Liver (tissue), 7 donors: ENCODE measurements at regions not wholly inside any gene's neighbourhood (a gene's known extent, or its start where the extent isn't known, plus 50 kb on each side); places are given as distances from the start of the nearest gene placed in this dataset.

ENCODE experiments used
- DNase-seq: peaks from one replicate; pipeline ENCODE4 v3.0.0-alpha.2; 2017; ENCODE audit warnings: low spot score
- H3K27ac ChIP-seq, 2 donors: one replicate each; pipeline ENCODE4 v1.7.0; 2013; ENCODE audit warnings: inconsistent platforms in 2 of 2, low read length in 2 of 2, control low read depth in 1 of 2, low read depth in 1 of 2, mild to moderate bottlenecking in 1 of 2
- H3K27me3 ChIP-seq, 4 donors: one replicate each; pipeline versions ENCODE4 v1.6.1 to v1.7.0; 2013; ENCODE audit warnings: low read length in 3 of 4, inconsistent platforms in 1 of 4, mild to moderate bottlenecking in 1 of 4, moderate library complexity in 1 of 4; ENCODE audit not compliant: control insufficient read depth in 4 of 4, insufficient read depth in 4 of 4
- H3K36me3 ChIP-seq, 4 donors: one replicate each; pipeline versions ENCODE4 v1.6.1 to v1.7.0; 2013; ENCODE audit warnings: low read length in 3 of 4, mild to moderate bottlenecking in 3 of 4, low read depth in 1 of 4, moderate library complexity in 1 of 4; ENCODE audit not compliant: control insufficient read depth in 4 of 4, insufficient read depth in 3 of 4
- H3K4me1 ChIP-seq, 4 donors: one replicate each; pipeline versions ENCODE4 v1.6.1 to v1.7.0; 2013; ENCODE audit warnings: low read length in 3 of 4, mild to moderate bottlenecking in 3 of 4, moderate library complexity in 1 of 4; ENCODE audit not compliant: control insufficient read depth in 4 of 4, insufficient read depth in 4 of 4
- H3K4me3 ChIP-seq, 3 donors: one replicate each; pipeline versions ENCODE4 v1.6.1 to v1.7.0; 2013; ENCODE audit warnings: low read length in 3 of 3, control low read depth in 1 of 3, low read depth in 1 of 3, mild to moderate bottlenecking in 1 of 3
- H3K9ac ChIP-seq, 2 donors: one replicate each; pipeline ENCODE4 v1.7.0; 2013; ENCODE audit warnings: low read length in 2 of 2, mild to moderate bottlenecking in 2 of 2, moderate library complexity in 2 of 2, control low read depth in 1 of 2, low read depth in 1 of 2
- H3K9me3 ChIP-seq, 4 donors: one replicate each; pipeline versions ENCODE4 v1.6.1 to v1.7.0; 2013; ENCODE audit warnings: low read length in 3 of 4; ENCODE audit not compliant: control insufficient read depth in 4 of 4
- EGR1 ChIP-seq, 2 donors: IDR thresholded peaks; 2 replicates each; pipeline ENCODE4 v1.6.1; 2016 to 2018; ENCODE audit warnings: antibody characterized with exemption in 2 of 2, low read depth in 2 of 2
- FOXA1 ChIP-seq: IDR thresholded peaks from 2 replicates; pipeline ENCODE4 v1.6.1; 2016; ENCODE audit warnings: antibody characterized with exemption
- FOXA2 ChIP-seq: IDR thresholded peaks from 2 replicates; pipeline ENCODE4 v1.6.1; 2016; ENCODE audit warnings: antibody characterized with exemption
- GABPA ChIP-seq, 2 donors: IDR thresholded peaks in 1 of 2; conservative IDR thresholded peaks in 1 of 2; 2 replicates each; pipeline ENCODE4 v1.6.1; 2016; ENCODE audit warnings: antibody characterized with exemption in 2 of 2, mild to moderate bottlenecking in 1 of 2, moderate library complexity in 1 of 2
- HNF4A ChIP-seq, 2 donors: conservative IDR thresholded peaks; 2 replicates each; pipeline ENCODE4 v1.6.1; 2016; ENCODE audit warnings: antibody characterized with exemption in 2 of 2, mild to moderate bottlenecking in 2 of 2
- HNF4G ChIP-seq: IDR thresholded peaks from 2 replicates; pipeline ENCODE4 v1.6.1; 2016; ENCODE audit warnings: antibody characterized with exemption
- JUND ChIP-seq, 2 donors: IDR thresholded peaks; 2 replicates each; pipeline ENCODE4 v1.6.1; 2016; ENCODE audit warnings: antibody characterized with exemption in 2 of 2
- RAD21 ChIP-seq, 2 donors: IDR thresholded peaks; 2 replicates each; pipeline ENCODE4 v1.6.1; 2016; ENCODE audit warnings: antibody characterized with exemption in 2 of 2, mild to moderate bottlenecking in 2 of 2
- RXRA ChIP-seq, 2 donors: IDR thresholded peaks; 2 replicates each; pipeline ENCODE4 v1.6.1; 2017 to 2018; ENCODE audit warnings: antibody characterized with exemption in 2 of 2, mild to moderate bottlenecking in 1 of 2
- SP1 ChIP-seq: IDR thresholded peaks from 2 replicates; pipeline ENCODE4 v1.6.1; 2018; ENCODE audit warnings: antibody characterized with exemption, mild to moderate bottlenecking
- TAF1 ChIP-seq: conservative IDR thresholded peaks from 2 replicates; pipeline ENCODE4 v1.6.1; 2016; ENCODE audit warnings: antibody characterized with exemption, mild to moderate bottlenecking
- YY1 ChIP-seq: IDR thresholded peaks from 2 replicates; pipeline ENCODE4 v1.6.1; 2016; ENCODE audit warnings: antibody characterized with exemption, mild to moderate bottlenecking
- WGBS: extraction: QIAGEN DNeasy Blood & Tissue Kit; methylation state at CpG from one replicate; pipeline ENCODE4 v1.1.7; 2013; 5-methylcytosine and 5-hydroxymethylcytosine counted together
- TF ChIP-seq, protein P1 (sequence below): IDR thresholded peaks from 2 replicates; pipeline ENCODE4 v1.6.1; 2016; ENCODE audit warnings: antibody characterized with exemption, mild to moderate bottlenecking
- TF ChIP-seq, protein P2 (sequence below): IDR thresholded peaks from 2 replicates; pipeline ENCODE4 v1.6.1; 2016; ENCODE audit warnings: antibody characterized with exemption
- TF ChIP-seq, protein P3 (sequence below): IDR thresholded peaks from 2 replicates; pipeline ENCODE4 v1.6.1; 2016; ENCODE audit warnings: antibody characterized with exemption
- donor health status: healthy.
- donor health status: healthy.
- donor health status: healthy.
- donor health status: healthy.

DNA sequence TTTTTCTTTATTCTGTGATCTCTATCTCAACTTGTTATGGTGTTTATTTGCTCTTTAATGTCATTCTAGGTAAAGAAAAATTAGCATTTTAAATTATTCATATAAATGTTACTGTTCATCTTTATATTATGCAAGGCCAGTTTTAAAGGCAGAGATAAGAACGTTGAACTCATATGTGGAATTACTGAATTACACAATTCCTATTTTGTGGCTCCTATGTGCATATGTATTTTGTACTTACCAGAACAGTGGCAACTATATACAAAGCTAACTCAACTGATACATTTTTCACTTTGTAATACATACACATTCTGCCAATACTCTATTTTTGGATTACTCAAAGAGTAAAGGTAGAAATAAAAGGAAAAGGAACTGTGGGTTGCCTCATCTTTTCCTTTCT lies 533.2 kb upstream of the NR3C2 start:
- H3K36me3 ChIP-seq, result no peaks in the 10 kb centered on the region
- WGBS, result 61% methylated on average over 1 of the region's 1 CpG
- no peak overlapping the region for H3K9ac ChIP-seq
- no peaks in the 10 kb centered on the region for H3K9me3 ChIP-seq
- H3K27me3 ChIP-seq, result no peaks in the 10 kb centered on the region
- TF ChIP-seq YY1, result no peak
- no peak for TF ChIP-seq JUND (IDR thresholded peaks at IDR 0.05)
- no peak for TF ChIP-seq HNF4G
- TF ChIP-seq EGR1 (IDR thresholded peaks at IDR 0.05; ENCODE audit: low read depth in 2 of 2), result no peak
- no peak for TF ChIP-seq RAD21 (IDR thresholded peaks at IDR 0.05)
- no peak for TF ChIP-seq SP1
- TF ChIP-seq, protein P1, sequence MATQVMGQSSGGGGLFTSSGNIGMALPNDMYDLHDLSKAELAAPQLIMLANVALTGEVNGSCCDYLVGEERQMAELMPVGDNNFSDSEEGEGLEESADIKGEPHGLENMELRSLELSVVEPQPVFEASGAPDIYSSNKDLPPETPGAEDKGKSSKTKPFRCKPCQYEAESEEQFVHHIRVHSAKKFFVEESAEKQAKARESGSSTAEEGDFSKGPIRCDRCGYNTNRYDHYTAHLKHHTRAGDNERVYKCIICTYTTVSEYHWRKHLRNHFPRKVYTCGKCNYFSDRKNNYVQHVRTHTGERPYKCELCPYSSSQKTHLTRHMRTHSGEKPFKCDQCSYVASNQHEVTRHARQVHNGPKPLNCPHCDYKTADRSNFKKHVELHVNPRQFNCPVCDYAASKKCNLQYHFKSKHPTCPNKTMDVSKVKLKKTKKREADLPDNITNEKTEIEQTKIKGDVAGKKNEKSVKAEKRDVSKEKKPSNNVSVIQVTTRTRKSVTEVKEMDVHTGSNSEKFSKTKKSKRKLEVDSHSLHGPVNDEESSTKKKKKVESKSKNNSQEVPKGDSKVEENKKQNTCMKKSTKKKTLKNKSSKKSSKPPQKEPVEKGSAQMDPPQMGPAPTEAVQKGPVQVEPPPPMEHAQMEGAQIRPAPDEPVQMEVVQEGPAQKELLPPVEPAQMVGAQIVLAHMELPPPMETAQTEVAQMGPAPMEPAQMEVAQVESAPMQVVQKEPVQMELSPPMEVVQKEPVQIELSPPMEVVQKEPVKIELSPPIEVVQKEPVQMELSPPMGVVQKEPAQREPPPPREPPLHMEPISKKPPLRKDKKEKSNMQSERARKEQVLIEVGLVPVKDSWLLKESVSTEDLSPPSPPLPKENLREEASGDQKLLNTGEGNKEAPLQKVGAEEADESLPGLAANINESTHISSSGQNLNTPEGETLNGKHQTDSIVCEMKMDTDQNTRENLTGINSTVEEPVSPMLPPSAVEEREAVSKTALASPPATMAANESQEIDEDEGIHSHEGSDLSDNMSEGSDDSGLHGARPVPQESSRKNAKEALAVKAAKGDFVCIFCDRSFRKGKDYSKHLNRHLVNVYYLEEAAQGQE, result no peak
- H3K4me3 ChIP-seq, result no peak overlapping the region
- no peak overlapping the region for H3K27ac ChIP-seq
- no peak for DNase-seq
- peaks cover 0 to 2% (median 0%) of the 10 kb centered on the region in 4 donors for H3K4me1 ChIP-seq

DNA sequence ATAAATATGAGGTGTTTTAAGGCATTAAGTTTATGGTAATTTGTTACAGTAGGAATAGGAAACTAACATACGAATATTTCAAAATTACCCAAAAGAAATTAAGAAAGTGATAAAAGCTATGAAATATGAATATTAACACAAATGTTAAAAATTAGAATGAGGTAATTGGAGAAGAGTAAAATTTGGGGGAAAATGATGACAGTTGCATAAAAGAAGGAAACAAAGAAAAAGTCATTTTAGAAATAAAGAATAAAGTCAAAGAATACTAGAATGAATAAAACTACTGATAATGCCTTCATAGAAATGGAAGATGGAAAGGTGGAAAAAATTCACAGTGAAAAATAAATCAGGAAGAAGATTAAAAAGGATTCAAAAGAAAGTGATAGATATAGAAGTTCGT lies 522.9 kb upstream of the NR3C2 start:
- Histone ChIP-seq H3K27ac (no peak overlapping the region), H3K9me3 (peaks cover 0 to 3% (median 0%) of the 10 kb centered on the region in 4 donors), H3K27me3 (no peaks in the 10 kb centered on the region), H3K4me3 (no peak overlapping the region), H3K4me1 (no peaks in the 10 kb centered on the region), H3K36me3 (no peaks in the 10 kb centered on the region), H3K9ac (no peak overlapping the region)
- no peak for DNase-seq
- no peak for TF ChIP-seq YY1
- no peak for TF ChIP-seq JUND (IDR thresholded peaks at IDR 0.05)
- no peak for TF ChIP-seq TAF1
- no peak for TF ChIP-seq HNF4A (conservative IDR thresholded peaks at IDR 0.05)
- TF ChIP-seq HNF4G, result no peak
- TF ChIP-seq, protein P2, sequence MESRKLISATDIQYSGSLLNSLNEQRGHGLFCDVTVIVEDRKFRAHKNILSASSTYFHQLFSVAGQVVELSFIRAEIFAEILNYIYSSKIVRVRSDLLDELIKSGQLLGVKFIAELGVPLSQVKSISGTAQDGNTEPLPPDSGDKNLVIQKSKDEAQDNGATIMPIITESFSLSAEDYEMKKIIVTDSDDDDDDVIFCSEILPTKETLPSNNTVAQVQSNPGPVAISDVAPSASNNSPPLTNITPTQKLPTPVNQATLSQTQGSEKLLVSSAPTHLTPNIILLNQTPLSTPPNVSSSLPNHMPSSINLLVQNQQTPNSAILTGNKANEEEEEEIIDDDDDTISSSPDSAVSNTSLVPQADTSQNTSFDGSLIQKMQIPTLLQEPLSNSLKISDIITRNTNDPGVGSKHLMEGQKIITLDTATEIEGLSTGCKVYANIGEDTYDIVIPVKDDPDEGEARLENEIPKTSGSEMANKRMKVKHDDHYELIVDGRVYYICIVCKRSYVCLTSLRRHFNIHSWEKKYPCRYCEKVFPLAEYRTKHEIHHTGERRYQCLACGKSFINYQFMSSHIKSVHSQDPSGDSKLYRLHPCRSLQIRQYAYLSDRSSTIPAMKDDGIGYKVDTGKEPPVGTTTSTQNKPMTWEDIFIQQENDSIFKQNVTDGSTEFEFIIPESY, result no peak
- TF ChIP-seq, protein P1, result no peak
- no peak for TF ChIP-seq EGR1 (IDR thresholded peaks at IDR 0.05; ENCODE audit: low read depth in 2 of 2)
- TF ChIP-seq FOXA1, result no peak
- TF ChIP-seq, protein P3, sequence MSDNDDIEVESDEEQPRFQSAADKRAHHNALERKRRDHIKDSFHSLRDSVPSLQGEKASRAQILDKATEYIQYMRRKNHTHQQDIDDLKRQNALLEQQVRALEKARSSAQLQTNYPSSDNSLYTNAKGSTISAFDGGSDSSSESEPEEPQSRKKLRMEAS, result no peak
- no peak for TF ChIP-seq GABPA (IDR thresholded peaks at IDR 0.05 in 1 of 2, conservative IDR thresholded peaks at IDR 0.05 in 1 of 2)
- no peak for TF ChIP-seq RXRA (IDR thresholded peaks at IDR 0.05)
- TF ChIP-seq FOXA2, result no peak
- WGBS, result 71% methylated on average over 2 of the region's 2 CpGs
